KMS-11 (cell line): ENCODE measurements at regions not wholly inside any gene's neighbourhood (a gene's known extent, or its start where the extent isn't known, plus 50 kb on each side); places are given as distances from the start of the nearest gene placed in this dataset.

Experiments used
- H2AFZ ChIP-seq: fragments of 200-600 bp; sonication (generic); 2 replicates; pipeline ENCODE4 v1.6.1; 2016; ENCODE audit warnings: antibody characterized with exemption, mixed run types, low read depth
- H3K27ac ChIP-seq: fragments of 200-600 bp; sonication (generic); 2 replicates; pipeline ENCODE4 v1.6.1; 2016; ENCODE audit warnings: mild to moderate bottlenecking, mixed run types
- H3K27me3 ChIP-seq: fragments of 200-600 bp; sonication (generic); 2 replicates; pipeline ENCODE4 v1.6.1; 2017; ENCODE audit warnings: mild to moderate bottlenecking, low read depth, mixed run types, moderate library complexity; ENCODE audit not compliant: insufficient read depth
- H3K36me3 ChIP-seq: fragments of 200-600 bp; sonication (generic); 2 replicates; pipeline ENCODE4 v1.6.1; 2017; ENCODE audit warnings: mild to moderate bottlenecking, mixed run types; ENCODE audit not compliant: insufficient read depth
- H3K4me1 ChIP-seq: fragments of 200-600 bp; sonication (generic); 2 replicates; pipeline ENCODE4 v1.6.1; 2016; ENCODE audit warnings: mild to moderate bottlenecking, low read depth, mixed run types; ENCODE audit not compliant: poor library complexity, severe bottlenecking
- H3K4me2 ChIP-seq: fragments of 200-600 bp; sonication (generic); 2 replicates; pipeline ENCODE4 v1.7.0; 2016; ENCODE audit warnings: mild to moderate bottlenecking, mixed run types
- H3K4me3 ChIP-seq: fragments of 200-600 bp; sonication (generic); IDR thresholded peaks from 2 replicates; pipeline ENCODE4 v1.6.1; 2017; ENCODE audit warnings: low read depth, low read length, mixed read lengths; ENCODE audit not compliant: insufficient read depth
- H3K79me2 ChIP-seq: fragments of 200-600 bp; sonication (generic); 2 replicates; pipeline ENCODE4 v1.6.1; 2016; ENCODE audit warnings: low read depth, mixed run types; ENCODE audit not compliant: insufficient read depth
- H3K9ac ChIP-seq: fragments of 200-600 bp; sonication (generic); 2 replicates; pipeline ENCODE4 v1.6.1; 2016; ENCODE audit warnings: mild to moderate bottlenecking, mixed run types
- H4K20me1 ChIP-seq: fragments of 200-600 bp; sonication (generic); 2 replicates; pipeline ENCODE4 v1.6.1; 2016; ENCODE audit warnings: mild to moderate bottlenecking, mixed run types; ENCODE audit not compliant: insufficient read depth
- TF ChIP-seq, protein P1 (sequence below): fragments of 200-600 bp; sonication (generic); conservative IDR thresholded peaks from 2 replicates; pipeline ENCODE4 v1.6.1; 2017; ENCODE audit warnings: low read depth, mild to moderate bottlenecking, antibody characterized with exemption, low read length, moderate library complexity, mixed read lengths

DNA sequence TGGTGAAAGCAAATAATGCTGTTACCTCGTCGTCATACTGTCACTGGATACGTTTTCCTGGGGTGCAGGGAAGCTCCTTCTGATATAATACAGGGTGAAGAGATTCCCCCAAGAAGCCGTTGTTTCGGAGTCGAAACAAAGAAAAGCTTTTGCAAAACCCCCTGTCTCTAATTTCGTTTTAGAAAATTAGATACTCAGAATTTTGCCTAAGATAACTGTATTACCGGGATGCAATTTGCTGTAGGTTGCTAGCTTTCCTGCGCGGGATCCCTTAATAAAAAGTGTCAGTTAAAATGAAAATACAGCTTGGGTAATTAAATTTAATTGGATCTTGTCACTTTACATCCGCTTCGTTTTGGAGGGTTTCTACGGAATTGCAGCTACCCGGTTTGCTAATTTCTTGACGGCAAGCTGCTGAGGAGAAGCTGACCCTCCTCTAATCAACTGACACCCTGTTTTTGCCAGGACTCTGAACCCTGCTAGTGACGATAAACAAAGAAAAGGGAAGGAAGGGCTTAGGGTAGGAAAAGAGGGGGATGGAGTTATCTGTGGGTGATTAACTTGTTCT, 174.6 kb downstream of the SHOX start:
- Histone ChIP-seq H3K4me2 (no peak overlapping the region), H3K27me3 (no peaks in the 10 kb centered on the region), H2AFZ (no peak overlapping the region), H3K36me3 (no peaks in the 10 kb centered on the region), H3K27ac (no peak overlapping the region), H3K4me3 (no peak overlapping the region), H3K4me1 (no peaks in the 10 kb centered on the region), H4K20me1 (no peaks in the 10 kb centered on the region), H3K9ac (no peak overlapping the region), H3K79me2 (no peaks in the 10 kb centered on the region)
- TF ChIP-seq, protein P1, sequence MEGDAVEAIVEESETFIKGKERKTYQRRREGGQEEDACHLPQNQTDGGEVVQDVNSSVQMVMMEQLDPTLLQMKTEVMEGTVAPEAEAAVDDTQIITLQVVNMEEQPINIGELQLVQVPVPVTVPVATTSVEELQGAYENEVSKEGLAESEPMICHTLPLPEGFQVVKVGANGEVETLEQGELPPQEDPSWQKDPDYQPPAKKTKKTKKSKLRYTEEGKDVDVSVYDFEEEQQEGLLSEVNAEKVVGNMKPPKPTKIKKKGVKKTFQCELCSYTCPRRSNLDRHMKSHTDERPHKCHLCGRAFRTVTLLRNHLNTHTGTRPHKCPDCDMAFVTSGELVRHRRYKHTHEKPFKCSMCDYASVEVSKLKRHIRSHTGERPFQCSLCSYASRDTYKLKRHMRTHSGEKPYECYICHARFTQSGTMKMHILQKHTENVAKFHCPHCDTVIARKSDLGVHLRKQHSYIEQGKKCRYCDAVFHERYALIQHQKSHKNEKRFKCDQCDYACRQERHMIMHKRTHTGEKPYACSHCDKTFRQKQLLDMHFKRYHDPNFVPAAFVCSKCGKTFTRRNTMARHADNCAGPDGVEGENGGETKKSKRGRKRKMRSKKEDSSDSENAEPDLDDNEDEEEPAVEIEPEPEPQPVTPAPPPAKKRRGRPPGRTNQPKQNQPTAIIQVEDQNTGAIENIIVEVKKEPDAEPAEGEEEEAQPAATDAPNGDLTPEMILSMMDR = no peak

DNA sequence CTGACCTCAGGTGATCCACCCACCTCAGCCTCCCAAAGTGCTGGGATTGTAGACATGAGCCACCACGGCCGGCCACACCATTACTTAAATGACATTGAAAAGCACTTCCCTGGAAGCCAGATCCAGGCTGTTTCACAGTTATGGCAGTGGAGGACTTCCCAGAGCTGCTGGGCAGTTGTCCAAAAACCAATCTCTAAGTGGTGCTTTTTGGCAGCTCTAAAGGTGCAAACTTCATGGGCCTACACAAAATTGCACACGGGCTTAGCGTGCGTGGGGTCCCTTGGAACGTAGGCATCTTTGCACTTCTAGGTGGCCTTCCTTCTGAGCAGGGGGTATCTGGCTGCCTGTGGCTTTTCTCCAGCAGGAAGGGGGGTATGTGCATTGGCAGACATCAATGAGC, 172.3 kb downstream of the SHOX start:
- Histone ChIP-seq H3K79me2 (no peaks in the 10 kb centered on the region), H3K4me1 (no peaks in the 10 kb centered on the region), H4K20me1 (no peaks in the 10 kb centered on the region), H3K4me3 (no peak overlapping the region), H2AFZ (no peak overlapping the region), H3K9ac (no peak overlapping the region), H3K27ac (no peak overlapping the region), H3K4me2 (no peak overlapping the region), H3K36me3 (no peaks in the 10 kb centered on the region), H3K27me3 (no peaks in the 10 kb centered on the region)
- TF ChIP-seq, protein P1 = no peak

DNA sequence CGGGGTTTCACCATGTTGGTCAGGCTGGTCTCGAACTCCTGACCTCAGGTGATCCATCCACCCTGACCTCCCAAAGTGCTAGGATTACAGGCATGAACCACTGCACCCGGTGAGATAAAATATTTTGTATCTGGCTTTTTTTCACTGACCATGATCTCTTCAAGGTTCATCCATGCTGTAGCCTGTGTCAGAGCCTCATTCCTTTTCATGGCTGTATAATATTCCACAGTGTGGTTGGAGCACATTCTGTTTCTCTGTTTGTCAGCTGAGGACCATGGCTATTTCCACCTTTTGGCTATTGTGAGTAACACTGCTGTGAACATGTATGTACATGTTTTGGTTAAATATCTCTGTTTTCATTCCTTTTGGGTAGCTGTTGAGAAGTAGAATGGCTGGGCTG, 169.2 kb downstream of the SHOX start:
- no peak overlapping the region for H3K9ac ChIP-seq
- H3K27me3 ChIP-seq = no peaks in the 10 kb centered on the region
- H3K4me3 ChIP-seq = no peak overlapping the region
- H4K20me1 ChIP-seq = no peaks in the 10 kb centered on the region
- H2AFZ ChIP-seq = no peak overlapping the region
- no peak overlapping the region for H3K4me2 ChIP-seq
- no peaks in the 10 kb centered on the region for H3K36me3 ChIP-seq
- no peak overlapping the region for H3K27ac ChIP-seq
- H3K4me1 ChIP-seq = no peaks in the 10 kb centered on the region
- no peaks in the 10 kb centered on the region for H3K79me2 ChIP-seq
- TF ChIP-seq, protein P1 = no peak

DNA sequence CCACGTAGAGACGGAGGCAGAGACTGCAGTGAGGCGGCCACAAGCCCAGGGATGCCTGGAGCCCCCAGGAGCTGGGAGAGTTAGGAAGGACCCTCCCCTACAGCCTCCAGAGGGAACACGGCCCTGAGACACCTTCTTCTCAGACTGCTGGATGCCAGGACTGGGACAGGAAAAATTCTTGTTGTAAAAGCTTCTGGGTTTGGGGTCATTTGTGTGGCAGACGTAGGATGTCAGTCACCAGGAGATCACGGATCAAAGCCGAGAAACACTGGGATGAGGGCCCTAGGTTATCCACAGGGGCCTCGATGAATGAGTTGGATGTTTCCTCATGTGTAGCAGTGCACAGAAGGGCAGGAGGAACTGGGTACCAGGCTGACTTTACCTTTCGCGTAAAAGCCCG, 163.7 kb downstream of the SHOX start:
- H2AFZ ChIP-seq = no peak overlapping the region
- H3K4me3 ChIP-seq = no peak overlapping the region
- TF ChIP-seq, protein P1 = no peak
- no peaks in the 10 kb centered on the region for H3K4me1 ChIP-seq
- no peak overlapping the region for H3K9ac ChIP-seq
- no peaks in the 10 kb centered on the region for H3K79me2 ChIP-seq
- H3K27me3 ChIP-seq = no peaks in the 10 kb centered on the region
- no peak overlapping the region for H3K27ac ChIP-seq
- H4K20me1 ChIP-seq = no peaks in the 10 kb centered on the region
- no peak overlapping the region for H3K4me2 ChIP-seq
- H3K36me3 ChIP-seq = no peaks in the 10 kb centered on the region
